IPS DF 6.9 (cell line): ENCODE measurements at regions not wholly inside any gene's neighbourhood (a gene's known extent, or its start where the extent isn't known, plus 50 kb on each side); places are given as distances from the start of the nearest gene placed in this dataset.

ENCODE experiments used
- DNase-seq: peaks from one replicate; pipeline ENCODE4 v3.0.0-alpha.2; 2013; ENCODE audit warnings: low read depth, low spot score
- H3K27ac ChIP-seq: one replicate; pipeline ENCODE4 v1.5.1; 2013; ENCODE audit warnings: low read length, control low read depth
- H3K27me3 ChIP-seq: 2 replicates; pipeline ENCODE4 v1.6.1; 2013; ENCODE audit warnings: mild to moderate bottlenecking, low read length; ENCODE audit not compliant: control insufficient read depth, insufficient read depth
- H3K36me3 ChIP-seq: 2 replicates; pipeline ENCODE4 v1.6.1; 2013; ENCODE audit warnings: low read length; ENCODE audit not compliant: control insufficient read depth, insufficient read depth
- H3K4me1 ChIP-seq: 2 replicates; pipeline ENCODE4 v1.6.1; 2013; ENCODE audit warnings: low read length; ENCODE audit not compliant: control insufficient read depth, insufficient read depth
- H3K4me3 ChIP-seq: 2 replicates; pipeline ENCODE4 v1.5.1; 2013; ENCODE audit warnings: mild to moderate bottlenecking, low read length
- H3K9me3 ChIP-seq: 2 replicates; pipeline ENCODE4 v1.6.1; 2013; ENCODE audit warnings: low read length, inconsistent platforms; ENCODE audit not compliant: control insufficient read depth, insufficient read depth
- WGBS: extraction: QIAGEN DNeasy Blood & Tissue Kit; methylation state at CpG from one replicate; pipeline ENCODE4 v1.1.7; 2013; ENCODE audit warnings: mixed read lengths, missing lambda C conversion rate; ENCODE audit not compliant: insufficient read length, insufficient coverage; 5-methylcytosine and 5-hydroxymethylcytosine counted together

DNA sequence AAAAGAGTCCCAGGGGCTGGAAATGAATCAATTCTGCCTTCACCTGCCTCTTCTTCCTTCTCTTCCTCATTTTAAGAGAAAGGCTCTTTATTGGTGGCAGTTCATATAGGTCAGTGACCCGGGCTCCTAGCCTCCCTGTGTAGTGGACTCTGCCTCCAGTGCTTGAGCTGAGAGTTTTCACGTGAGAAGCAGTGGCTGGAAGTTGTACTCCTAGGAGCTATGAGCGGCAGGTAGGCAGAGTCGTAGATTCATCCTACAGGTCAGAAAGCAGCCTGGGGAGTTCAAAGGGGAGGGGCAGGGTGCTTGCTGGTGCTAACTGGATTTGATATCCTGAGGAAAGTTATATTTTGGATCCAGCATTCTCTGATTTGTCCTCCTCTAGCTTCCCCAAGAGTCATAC lies 101.1 kb downstream of the RPLP1 start:
- no peak for DNase-seq
- Histone ChIP-seq H3K9me3 (no peaks in the 10 kb centered on the region), H3K27me3 (no peaks in the 10 kb centered on the region), H3K4me1 (peaks cover 2% of the 10 kb centered on the region; the same call in 1 of the 2 replicates), H3K36me3 (no peaks in the 10 kb centered on the region), H3K27ac (no peak overlapping the region), H3K4me3 (no peak overlapping the region)
- no CpG with 5 or more reads among the region's 4 CpGs for WGBS

DNA sequence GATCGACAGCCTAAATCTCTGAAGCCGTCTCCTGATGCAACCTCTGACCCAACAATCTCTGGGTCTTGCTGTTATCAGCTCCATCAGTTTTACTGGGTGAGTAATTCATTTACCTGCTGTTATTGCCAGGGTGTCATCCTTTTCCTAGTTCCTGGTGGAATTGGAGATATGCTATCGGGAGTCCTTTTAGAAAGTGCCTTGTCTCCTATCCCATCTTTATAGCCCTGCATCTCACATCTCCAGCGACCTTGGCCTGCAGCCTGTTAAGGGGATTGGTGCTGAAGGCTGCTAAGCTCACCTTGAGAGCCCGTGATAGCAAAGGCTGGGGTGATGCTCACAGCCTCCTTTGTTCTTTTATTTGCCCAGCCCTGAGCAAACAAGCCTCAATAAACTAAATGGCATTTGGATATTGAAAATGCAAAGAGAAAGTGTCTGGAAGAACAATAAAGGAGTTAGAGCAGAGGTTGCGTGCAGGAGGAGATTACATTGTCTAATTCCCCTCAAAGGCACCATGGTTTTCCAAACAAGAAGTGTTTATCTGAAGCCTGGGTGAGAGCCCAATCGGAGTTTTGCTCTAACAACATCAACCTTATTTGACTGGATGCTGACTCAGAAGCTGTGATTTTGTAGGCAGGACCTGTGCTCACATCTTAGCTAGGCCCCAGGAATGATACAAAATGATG lies 101.8 kb downstream of the RPLP1 start:
- no peaks in the 10 kb centered on the region for H3K27me3 ChIP-seq
- H3K9me3 ChIP-seq = no peaks in the 10 kb centered on the region
- no peaks in the 10 kb centered on the region for H3K36me3 ChIP-seq
- H3K4me3 ChIP-seq = no peak overlapping the region
- no peak overlapping the region for H3K27ac ChIP-seq
- H3K4me1 ChIP-seq = peaks cover 2% of the 10 kb centered on the region; the same call in 1 of the 2 replicates
- no peak for DNase-seq
- WGBS = no CpG with 5 or more reads among the region's 7 CpGs

DNA sequence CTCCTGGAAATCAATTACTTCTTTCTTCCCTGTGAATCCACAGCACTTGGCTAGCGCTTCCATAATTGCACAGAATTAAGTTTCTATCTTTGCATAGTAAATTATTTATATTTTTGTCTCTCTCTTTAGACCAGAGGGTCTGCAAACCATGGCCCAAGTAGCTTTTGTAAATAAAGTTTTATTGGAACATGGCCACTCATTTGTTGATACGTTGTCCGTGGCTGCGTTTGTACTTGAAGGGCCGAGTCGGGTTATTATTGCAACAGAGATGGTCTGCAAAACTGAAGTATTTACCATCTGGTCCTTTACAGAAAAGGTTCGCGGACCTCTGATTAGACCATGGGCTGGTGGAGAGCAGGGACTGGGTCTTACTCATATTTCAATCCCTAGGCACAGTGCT lies 102.5 kb downstream of the RPLP1 start:
- Histone ChIP-seq H3K27ac (no peak overlapping the region), H3K4me1 (peaks cover 2% of the 10 kb centered on the region; the same call in 1 of the 2 replicates), H3K36me3 (no peaks in the 10 kb centered on the region), H3K27me3 (no peaks in the 10 kb centered on the region), H3K9me3 (no peaks in the 10 kb centered on the region), H3K4me3 (no peak overlapping the region)
- WGBS = no CpG with 5 or more reads among the region's 8 CpGs
- no peak for DNase-seq

DNA sequence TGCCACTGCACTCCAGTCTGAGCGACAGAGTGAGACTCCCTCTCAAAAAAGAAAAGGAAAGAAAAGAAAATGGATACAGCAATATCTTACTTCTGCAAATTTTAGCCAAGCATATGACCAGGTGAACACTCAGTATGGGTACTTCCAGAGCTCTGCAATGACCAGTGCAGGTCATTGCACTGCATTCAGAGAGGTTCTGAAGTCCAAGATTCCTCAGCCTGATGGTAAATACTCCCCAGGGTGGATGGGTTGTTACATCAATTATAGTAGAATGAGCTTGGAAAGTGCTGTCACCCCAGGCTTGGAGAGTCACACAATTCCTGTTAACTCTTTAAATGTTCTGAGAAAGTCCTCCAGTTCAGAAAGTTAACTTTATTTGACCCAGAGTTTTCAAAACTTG lies 103.7 kb downstream of the RPLP1 start:
- DNase-seq = no peak
- Histone ChIP-seq H3K4me3 (no peak overlapping the region), H3K27me3 (no peaks in the 10 kb centered on the region), H3K9me3 (no peaks in the 10 kb centered on the region), H3K36me3 (no peaks in the 10 kb centered on the region), H3K4me1 (no peaks in the 10 kb centered on the region), H3K27ac (no peak overlapping the region)
- no CpG with 5 or more reads among the region's 1 CpG for WGBS

DNA sequence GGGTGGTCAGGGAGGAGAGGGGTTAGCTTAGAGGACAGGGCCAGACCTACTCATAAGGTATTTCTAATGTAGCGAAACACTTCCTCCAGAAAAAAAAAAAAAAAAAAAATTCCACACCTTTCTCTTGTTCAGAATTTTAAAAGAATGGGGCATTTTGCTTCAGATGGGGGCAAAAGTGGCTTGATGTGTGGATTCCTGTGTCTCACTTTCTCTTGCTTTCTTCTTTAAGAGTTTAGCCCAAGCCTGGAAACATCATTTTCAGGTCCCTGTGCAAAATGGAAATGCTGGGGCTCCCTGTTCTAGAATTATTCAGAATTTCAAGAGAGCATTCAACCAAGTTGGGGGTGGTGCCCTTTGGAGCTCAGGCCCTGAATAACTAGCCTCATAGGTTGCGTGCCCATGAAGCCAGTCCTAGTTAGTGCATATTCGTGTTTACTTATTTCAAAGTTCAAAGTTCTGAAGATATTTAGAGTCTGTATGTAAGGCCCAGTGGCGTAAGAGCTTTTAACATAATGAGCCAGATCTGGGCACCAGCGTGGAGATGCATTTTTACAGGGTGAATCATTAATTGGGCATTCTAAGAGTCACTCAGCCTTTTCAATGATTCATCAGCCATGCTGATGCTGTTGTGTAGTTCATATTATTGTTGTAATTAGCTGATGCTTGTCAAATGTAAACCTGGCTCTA lies 104.5 kb downstream of the RPLP1 start:
- Histone ChIP-seq H3K9me3 (no peaks in the 10 kb centered on the region), H3K27me3 (no peaks in the 10 kb centered on the region), H3K27ac (no peak overlapping the region), H3K36me3 (no peaks in the 10 kb centered on the region), H3K4me1 (no peaks in the 10 kb centered on the region), H3K4me3 (no peak overlapping the region)
- WGBS = no CpG with 5 or more reads among the region's 5 CpGs
- no peak for DNase-seq

DNA sequence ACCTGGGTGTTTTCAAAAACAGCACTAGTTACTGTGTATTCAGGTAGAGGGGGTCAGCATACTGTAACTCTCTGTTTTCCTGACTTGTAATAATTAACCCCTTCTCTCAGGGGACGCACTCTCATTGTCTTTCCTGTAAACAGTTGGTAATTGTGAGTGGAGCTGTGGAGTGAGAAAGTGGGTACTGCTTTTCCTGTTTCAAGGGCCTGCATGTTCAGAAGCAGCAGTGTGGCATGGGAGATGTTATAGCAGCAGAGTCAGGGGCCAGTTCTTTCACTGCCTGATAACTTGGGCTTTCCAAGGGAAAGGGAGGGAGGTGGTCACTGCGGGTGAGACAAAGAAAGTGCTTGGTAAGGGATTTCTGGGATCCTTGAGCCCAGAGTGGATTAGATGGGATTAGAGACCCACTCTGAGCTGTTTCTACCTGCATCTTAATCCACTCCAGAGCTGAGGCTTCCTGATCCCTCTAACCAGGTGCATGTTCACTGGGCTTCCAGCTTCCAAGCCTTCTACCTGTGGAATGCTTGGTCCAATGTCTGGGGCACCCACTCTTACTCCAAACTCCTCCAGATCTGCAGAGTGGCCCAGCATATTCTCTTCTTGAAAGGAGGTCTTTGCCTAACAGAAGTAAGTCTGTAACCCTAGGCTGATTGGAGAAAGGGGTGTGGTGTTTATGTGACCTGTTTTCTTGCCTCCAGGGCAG lies 105.2 kb downstream of the RPLP1 start:
- Histone ChIP-seq H3K9me3 (no peaks in the 10 kb centered on the region), H3K27ac (no peak overlapping the region), H3K4me3 (no peak overlapping the region), H3K36me3 (no peaks in the 10 kb centered on the region), H3K4me1 (no peaks in the 10 kb centered on the region), H3K27me3 (no peaks in the 10 kb centered on the region)
- DNase-seq = no peak
- WGBS = no CpG with 5 or more reads among the region's 2 CpGs

DNA sequence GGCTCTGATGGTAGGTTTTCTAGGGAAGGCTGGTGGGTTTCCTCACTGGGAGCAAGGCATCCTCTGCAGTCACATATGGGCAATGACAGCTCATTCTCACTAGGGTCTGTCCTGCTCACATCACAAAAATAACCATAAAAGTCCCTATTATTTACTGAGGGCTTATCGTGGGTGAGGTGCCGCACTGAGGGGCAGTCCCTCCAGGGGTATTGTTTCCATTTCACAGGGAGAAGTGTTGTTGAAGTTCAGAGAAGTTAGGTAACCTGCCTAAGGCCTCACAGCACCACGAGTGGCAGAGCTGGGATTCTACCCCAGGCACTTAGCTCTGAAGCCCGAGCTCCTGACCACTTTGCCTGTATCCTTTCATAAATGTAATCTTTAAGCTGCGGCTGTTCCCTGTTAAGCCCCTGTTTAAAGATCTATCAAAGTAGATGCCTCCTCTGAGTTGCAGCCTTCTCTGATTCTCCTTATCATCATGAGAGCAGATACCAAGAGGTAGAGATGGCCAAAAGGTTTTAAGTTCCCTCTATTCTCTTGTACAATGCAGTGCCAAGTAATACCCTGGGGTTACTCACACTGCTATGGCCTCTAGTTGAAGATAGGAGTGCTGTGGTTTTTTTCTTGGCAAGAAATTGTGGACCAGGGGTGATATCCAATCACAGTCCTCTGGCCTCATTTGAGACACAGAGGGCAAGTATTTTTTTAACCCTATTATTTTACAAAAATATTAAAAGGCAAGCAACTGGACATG lies 107.0 kb downstream of the RPLP1 start:
- H3K36me3 ChIP-seq = no peaks in the 10 kb centered on the region
- H3K9me3 ChIP-seq = no peaks in the 10 kb centered on the region
- DNase-seq = no peak
- no peak overlapping the region for H3K27ac ChIP-seq
- H3K27me3 ChIP-seq = no peaks in the 10 kb centered on the region
- H3K4me1 ChIP-seq = no peaks in the 10 kb centered on the region
- no CpG with 5 or more reads among the region's 5 CpGs for WGBS
- H3K4me3 ChIP-seq = no peak overlapping the region

DNA sequence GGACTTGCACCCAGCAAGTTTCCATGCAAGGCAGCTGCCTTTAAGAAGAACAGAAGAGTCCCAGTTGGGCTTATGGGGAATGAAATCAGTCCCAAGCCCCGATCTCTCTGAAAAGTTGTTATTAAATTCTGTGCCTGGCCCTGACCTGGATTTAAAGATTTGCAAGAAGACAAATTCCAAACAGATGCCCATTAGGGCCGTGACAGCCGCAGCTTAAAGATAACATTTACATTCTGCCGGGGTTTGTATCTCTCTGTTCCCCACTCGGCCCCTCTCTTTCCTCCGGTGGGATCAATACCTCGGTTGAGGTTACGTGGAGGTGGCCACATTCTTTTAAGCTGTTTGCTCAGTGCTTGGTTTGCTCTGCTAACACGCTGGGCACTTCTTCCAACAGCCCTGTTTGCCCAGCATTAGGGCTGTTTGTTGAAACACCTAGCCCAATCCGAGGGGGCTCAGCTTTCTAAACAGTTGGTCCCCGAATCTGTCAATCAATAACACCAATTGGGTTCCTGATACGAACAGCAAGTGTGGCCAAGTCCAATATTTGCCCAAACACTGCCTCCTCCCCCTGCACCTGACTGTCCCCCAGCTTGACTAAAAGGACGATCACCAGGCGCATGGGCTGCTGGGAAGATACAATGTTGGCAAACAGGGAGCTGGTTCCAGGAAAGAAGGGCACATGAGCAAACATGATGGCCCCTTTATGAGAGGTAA lies 108.6 kb downstream of the RPLP1 start:
- no peak for DNase-seq
- no peak overlapping the region for H3K27ac ChIP-seq

DNA sequence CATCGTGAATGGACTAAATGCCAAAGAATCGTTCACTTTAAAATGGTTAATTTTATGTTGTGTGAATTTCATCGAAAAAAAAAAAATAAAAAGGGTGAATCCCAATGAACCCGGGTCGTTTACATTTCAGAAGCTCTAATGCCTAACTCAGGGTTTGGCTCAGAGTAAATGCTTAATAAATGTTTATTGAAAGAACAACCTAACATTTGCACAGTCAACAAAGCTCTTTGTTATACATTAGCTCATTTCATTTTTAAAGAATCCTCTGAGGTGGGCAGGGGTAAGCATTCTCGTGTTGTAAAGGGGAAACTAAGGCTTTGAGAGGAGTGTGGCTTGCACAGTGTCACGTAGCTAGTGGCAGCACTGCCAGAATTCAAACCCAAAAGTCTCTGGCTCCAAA lies 109.5 kb downstream of the RPLP1 start:
- Histone ChIP-seq H3K27ac (no peak overlapping the region), H3K36me3 (no peaks in the 10 kb centered on the region), H3K27me3 (no peaks in the 10 kb centered on the region), H3K4me1 (no peaks in the 10 kb centered on the region), H3K9me3 (no peaks in the 10 kb centered on the region), H3K4me3 (no peak overlapping the region)
- WGBS = no CpG with 5 or more reads among the region's 7 CpGs
- no peak for DNase-seq

More for the DNA sequence above, 108.6 kb downstream of the RPLP1 start:
- Histone ChIP-seq H3K4me1 (no peaks in the 10 kb centered on the region), H3K4me3 (no peak overlapping the region), H3K36me3 (no peaks in the 10 kb centered on the region), H3K27me3 (no peaks in the 10 kb centered on the region), H3K9me3 (no peaks in the 10 kb centered on the region)
- WGBS = no CpG with 5 or more reads among the region's 14 CpGs

DNA sequence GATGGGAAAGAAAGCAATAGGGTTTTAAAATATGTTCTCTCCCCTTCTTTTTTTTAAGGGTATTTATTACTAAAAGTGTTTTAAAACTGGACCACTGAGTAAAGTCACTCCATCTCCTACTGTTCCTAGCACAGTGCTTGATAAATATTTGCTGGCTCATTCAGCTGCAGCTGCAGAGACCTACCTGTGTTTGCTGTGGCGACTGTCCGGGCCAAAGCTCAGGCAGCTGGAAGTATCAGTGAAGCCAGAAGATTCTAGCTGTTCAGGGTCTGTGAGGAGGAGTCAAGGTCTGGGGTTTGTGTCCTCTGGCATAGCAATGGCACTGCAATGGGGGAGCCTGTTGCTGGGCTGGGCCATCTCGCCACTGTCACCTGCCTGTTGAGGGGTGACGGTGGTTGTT lies 109.9 kb downstream of the RPLP1 start:
- Histone ChIP-seq H3K4me3 (no peak overlapping the region), H3K4me1 (no peaks in the 10 kb centered on the region), H3K36me3 (no peaks in the 10 kb centered on the region), H3K27me3 (no peaks in the 10 kb centered on the region), H3K9me3 (no peaks in the 10 kb centered on the region), H3K27ac (no peak overlapping the region)
- DNase-seq = no peak
- WGBS = no CpG with 5 or more reads among the region's 4 CpGs
